T-helper 2 cell treated with Interferon-gamma antibody and Interleukin-4, amounts not matched to agents 100 ng/mL and 5 ng/mL, for 36 hours (primary cell): ENCODE measurements at regions not wholly inside any gene's neighbourhood (a gene's known extent, or its start where the extent isn't known, plus 50 kb on each side); places are given as distances from the start of the nearest gene placed in this dataset.

Experiments used
- intact Hi-C: fragments of 100-400 bp; cut with micrococcal nuclease; formaldehyde crosslinking; loops from one replicate; pipeline ENCODE4 v1.15.1; 2023

- intact Hi-C loops: no loop called here
Measured at GRCh38 chr6:12421596-12421995, 131.4 kb downstream of the EDN1 start.

- intact Hi-C loops: no loop called here
Measured at GRCh38 chr6:12422848-12423247, 132.7 kb downstream of the EDN1 start.

- intact Hi-C loops: no loop called here
Measured at GRCh38 chr6:12423832-12424231, 133.7 kb downstream of the EDN1 start.

- intact Hi-C loops: no loop called here
Measured at GRCh38 chr6:12426121-12426520, 136.0 kb downstream of the EDN1 start.

GRCh38 chr6:12431023-12431422 lies 140.9 kb downstream of the EDN1 start:
- intact Hi-C loops: no loop called here

GRCh38 chr6:12436224-12436623 lies 146.1 kb downstream of the EDN1 start:
- intact Hi-C loops: no loop called here

- intact Hi-C loops: no loop called here
Measured at GRCh38 chr6:12436683-12437082, 146.5 kb downstream of the EDN1 start.

GRCh38 chr6:12439296-12439695 lies 149.1 kb downstream of the EDN1 start:
- intact Hi-C loops: no loop called here

- intact Hi-C loops: no loop called here
Measured at GRCh38 chr6:12440981-12441380, 150.8 kb downstream of the EDN1 start.

GRCh38 chr6:12442455-12442854 lies 152.3 kb downstream of the EDN1 start:
- intact Hi-C loops: no loop called here

- intact Hi-C loops: no loop called here
Measured at GRCh38 chr6:12446394-12446793, 156.2 kb downstream of the EDN1 start.

GRCh38 chr6:12449447-12449846 lies 159.3 kb downstream of the EDN1 start:
- intact Hi-C loops: no loop called here

GRCh38 chr6:12450467-12450866 lies 160.3 kb downstream of the EDN1 start:
- intact Hi-C loops: no loop called here

GRCh38 chr6:12456343-12456742 lies 166.2 kb downstream of the EDN1 start:
- intact Hi-C loops: no loop called here

GRCh38 chr6:12457094-12457493 lies 166.9 kb downstream of the EDN1 start:
- intact Hi-C loops: no loop called here

- intact Hi-C loops: no loop called here
Measured at GRCh38 chr6:12458558-12458957, 168.4 kb downstream of the EDN1 start.

GRCh38 chr6:12459945-12460661 lies 169.9 kb downstream of the EDN1 start:
- intact Hi-C loops: no loop called here

GRCh38 chr6:12467706-12468670 lies 177.8 kb downstream of the EDN1 start:
- intact Hi-C loops: no loop called here

- intact Hi-C loops: no loop called here
Measured at GRCh38 chr6:12472601-12473038, 182.5 kb downstream of the EDN1 start.

- intact Hi-C loops: no loop called here
Measured at GRCh38 chr6:12473494-12473893, 183.3 kb downstream of the EDN1 start.

- intact Hi-C loops: no loop called here
Measured at GRCh38 chr6:12474167-12475140, 184.3 kb downstream of the EDN1 start.
